Muscle of leg (tissue), 3 donors: ENCODE measurements at regions not wholly inside any gene's neighbourhood (a gene's known extent, or its start where the extent isn't known, plus 50 kb on each side); places are given as distances from the start of the nearest gene placed in this dataset.

ENCODE experiments used
- DNase-seq: peaks from one replicate; pipeline ENCODE4 v3.0.0; 2013
- H3K27ac ChIP-seq: one replicate; pipeline ENCODE4 v1.5.1; 2013; ENCODE audit warnings: mild to moderate bottlenecking, low read length, control low read depth
- H3K27me3 ChIP-seq: one replicate; pipeline ENCODE4 v1.6.1; 2013; ENCODE audit warnings: low read length; ENCODE audit not compliant: control insufficient read depth, insufficient read depth
- H3K36me3 ChIP-seq: one replicate; pipeline ENCODE4 v1.6.1; 2013; ENCODE audit warnings: low read length; ENCODE audit not compliant: control insufficient read depth, insufficient read depth
- H3K4me1 ChIP-seq: one replicate; pipeline ENCODE4 v1.6.1; 2013; ENCODE audit warnings: low read length; ENCODE audit not compliant: control insufficient read depth, insufficient read depth
- H3K4me3 ChIP-seq: one replicate; pipeline ENCODE4 v1.5.1; 2013; ENCODE audit warnings: low read length, control low read depth
- H3K9me3 ChIP-seq: replicated peaks from 2 replicates; pipeline ENCODE4 v1.6.1; 2013; ENCODE audit warnings: low read depth, low read length; ENCODE audit not compliant: control insufficient read depth
- WGBS: methylation state at CpG from one replicate; pipeline ENCODE4 v1.1.5; 2013; ENCODE audit warnings: missing lambda C conversion rate; ENCODE audit not compliant: insufficient coverage; 5-methylcytosine and 5-hydroxymethylcytosine counted together

DNA sequence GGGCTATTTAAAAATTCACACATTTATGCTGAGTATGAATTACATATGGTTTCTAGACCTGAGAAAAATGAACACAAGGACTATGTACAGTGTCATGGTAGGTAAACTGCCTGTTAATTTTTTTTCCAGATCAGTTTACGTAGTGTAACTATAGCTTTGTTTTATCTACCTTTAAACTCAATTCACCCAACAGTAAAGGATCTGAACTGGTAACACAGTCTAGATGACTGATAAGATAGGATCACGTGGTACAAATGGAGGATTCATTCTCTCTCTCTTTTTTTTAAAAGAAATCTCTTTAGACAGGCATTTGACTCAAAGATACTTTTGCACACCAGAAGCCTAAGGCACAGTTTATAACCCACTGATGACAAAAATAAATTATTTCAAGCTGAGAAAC lies 130.8 kb upstream of the ATP2B1 start:
- no peaks in the 10 kb centered on the region for H3K27me3 ChIP-seq

DNA sequence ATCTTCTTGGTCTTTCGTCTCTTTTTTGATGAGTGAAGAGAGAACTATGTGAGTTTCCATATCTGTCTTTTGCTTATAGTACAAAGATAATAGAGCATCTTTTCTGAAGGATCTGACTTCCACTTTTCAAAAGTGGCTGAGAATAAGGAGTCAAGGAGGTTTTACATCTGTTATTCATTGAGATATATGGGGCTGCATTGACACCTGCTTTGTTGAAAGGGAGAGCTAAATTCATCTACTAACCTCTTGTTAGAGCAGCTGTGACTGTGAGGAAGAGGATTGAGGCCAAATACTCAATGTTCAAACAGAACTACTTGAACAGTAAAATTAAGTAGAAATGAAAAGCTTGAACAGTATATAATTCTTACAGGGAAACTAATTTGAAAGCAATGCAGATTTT lies 130.2 kb upstream of the ATP2B1 start:
- no CpG with 5 or more reads among the region's 1 CpG for WGBS
- Histone ChIP-seq H3K27me3 (no peaks in the 10 kb centered on the region), H3K27ac (no peak overlapping the region), H3K36me3 (no peaks in the 10 kb centered on the region), H3K4me1 (no peaks in the 10 kb centered on the region), H3K4me3 (no peak overlapping the region), H3K9me3 (no peaks in the 10 kb centered on the region)
- no peak for DNase-seq

More for the DNA sequence above, 130.8 kb upstream of the ATP2B1 start:
- Histone ChIP-seq H3K4me3 (no peak overlapping the region), H3K36me3 (no peaks in the 10 kb centered on the region), H3K4me1 (no peaks in the 10 kb centered on the region), H3K27ac (no peak overlapping the region), H3K9me3 (no peaks in the 10 kb centered on the region)
- no peak for DNase-seq
- no CpG with 5 or more reads among the region's 2 CpGs for WGBS

DNA sequence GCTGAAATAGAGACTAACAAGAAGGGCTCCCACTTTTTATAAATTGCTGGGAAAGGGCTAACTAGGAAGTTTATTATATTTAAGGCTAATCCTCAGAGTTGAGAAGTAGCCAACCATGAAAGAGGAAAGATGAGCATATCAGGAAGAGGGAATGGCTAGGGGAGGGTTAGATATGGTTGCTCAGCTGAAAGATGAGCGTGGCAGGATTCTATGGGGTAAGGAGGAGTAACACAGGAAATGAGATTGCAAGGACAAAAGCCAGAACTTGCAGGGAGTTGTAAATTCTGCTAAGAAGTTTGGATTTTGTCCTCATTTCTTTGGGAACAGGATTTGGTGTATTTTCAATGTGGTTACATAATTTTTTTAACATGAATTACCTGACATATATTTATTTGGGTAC lies 127.4 kb upstream of the ATP2B1 start:
- Histone ChIP-seq H3K36me3 (no peaks in the 10 kb centered on the region), H3K4me1 (peaks cover 2% of the 10 kb centered on the region), H3K27me3 (no peaks in the 10 kb centered on the region), H3K27ac (no peak overlapping the region), H3K4me3 (no peak overlapping the region), H3K9me3 (no peaks in the 10 kb centered on the region)
- WGBS = 31% methylated on average over 1 of the region's 1 CpG
- DNase-seq = no peak

DNA sequence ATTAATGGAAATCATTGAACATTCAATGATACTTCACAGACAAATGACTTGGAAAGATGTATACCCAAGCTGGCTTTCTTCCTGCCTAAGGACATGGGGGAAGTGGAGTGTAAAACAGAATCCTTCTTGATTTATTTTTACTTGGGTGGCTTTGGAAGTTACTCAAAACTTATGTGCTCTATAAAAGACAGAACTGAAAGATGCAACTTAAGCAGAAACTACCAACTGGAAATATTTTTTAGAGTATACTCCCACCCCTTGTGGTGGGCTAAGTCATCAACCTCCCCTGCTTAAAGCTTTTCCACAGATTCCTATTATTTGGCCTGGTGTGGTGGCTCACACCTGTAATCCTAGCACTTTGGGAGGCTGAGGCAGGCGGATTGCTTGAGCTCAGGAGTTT lies 126.0 kb upstream of the ATP2B1 start:
- no peaks in the 10 kb centered on the region for H3K36me3 ChIP-seq
- peaks cover 2% of the 10 kb centered on the region for H3K4me1 ChIP-seq
- WGBS = no CpG with 5 or more reads among the region's 1 CpG
- no peaks in the 10 kb centered on the region for H3K9me3 ChIP-seq
- H3K27ac ChIP-seq = no peak overlapping the region
- no peaks in the 10 kb centered on the region for H3K27me3 ChIP-seq
- H3K4me3 ChIP-seq = no peak overlapping the region
- peak; percentile 39 for DNase-seq

DNA sequence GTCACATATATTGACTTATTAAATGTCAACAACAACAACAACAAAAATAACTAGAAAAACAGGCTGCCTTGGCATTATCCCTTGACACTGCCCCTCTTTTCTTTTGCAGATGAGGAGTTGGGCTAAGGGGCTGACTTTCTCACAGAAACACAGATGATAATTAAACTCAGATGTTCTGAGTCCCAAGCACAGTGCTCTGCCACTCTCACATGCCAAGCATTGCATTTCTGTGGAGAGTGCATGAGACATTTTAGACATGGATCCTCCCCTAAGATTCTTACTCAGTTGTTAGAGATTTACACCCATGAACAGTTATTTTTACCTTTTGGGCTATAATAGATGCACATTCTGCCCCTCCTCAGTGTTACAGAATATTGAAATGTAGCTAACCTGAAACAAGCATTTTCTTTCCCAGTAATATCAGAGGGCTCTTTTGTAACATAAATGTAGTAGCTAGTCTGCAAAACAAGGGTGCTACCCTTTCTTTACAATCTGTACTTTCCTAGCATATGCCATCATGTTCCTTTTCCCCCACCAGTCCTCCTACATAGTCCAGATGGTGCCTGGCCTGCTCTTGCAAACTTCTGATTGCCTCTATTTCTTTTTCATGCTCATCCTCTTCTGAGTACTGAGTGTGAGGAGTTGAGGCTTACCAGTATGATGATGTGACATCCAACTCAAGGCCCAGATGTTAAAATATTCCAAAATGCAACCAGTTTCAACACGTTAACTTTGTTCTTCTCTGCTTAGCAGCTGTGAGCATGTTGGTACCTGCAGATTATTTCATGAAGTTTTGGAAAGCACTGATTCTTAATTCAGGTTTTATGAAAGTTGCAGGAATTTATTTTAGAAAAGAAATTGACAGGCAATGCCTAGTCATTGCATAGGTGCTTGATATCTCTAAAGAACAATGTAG lies 125.0 kb upstream of the ATP2B1 start:
- Histone ChIP-seq H3K9me3 (no peaks in the 10 kb centered on the region), H3K27me3 (no peaks in the 10 kb centered on the region), H3K4me1 (peaks cover 2% of the 10 kb centered on the region), H3K36me3 (no peaks in the 10 kb centered on the region), H3K4me3 (no peak overlapping the region), H3K27ac (no peak overlapping the region)
- WGBS = no CpG with 5 or more reads among the region's 1 CpG
- DNase-seq = no peak

DNA sequence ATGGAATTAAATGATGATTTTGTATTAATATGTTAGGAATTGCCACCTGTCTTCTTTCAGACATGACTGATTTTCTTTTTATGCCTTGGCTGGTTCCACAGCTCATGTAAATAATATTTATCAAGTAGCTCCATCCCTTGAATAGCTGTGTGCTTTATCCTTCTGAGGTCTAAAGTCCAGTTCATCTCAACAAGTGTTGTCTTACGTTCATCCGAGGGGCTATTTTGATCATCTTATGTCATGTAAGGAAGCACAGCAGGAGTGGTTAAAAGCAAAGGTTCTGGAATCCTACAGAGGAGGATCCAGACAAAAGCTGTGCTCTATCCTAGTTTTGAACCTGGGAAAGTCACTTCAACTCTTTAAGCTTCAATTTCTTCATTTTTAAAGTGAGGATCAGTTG lies 123.7 kb upstream of the ATP2B1 start:
- H3K4me3 ChIP-seq = no peak overlapping the region
- peak; percentile 50 for DNase-seq
- no CpG with 5 or more reads among the region's 2 CpGs for WGBS

DNA sequence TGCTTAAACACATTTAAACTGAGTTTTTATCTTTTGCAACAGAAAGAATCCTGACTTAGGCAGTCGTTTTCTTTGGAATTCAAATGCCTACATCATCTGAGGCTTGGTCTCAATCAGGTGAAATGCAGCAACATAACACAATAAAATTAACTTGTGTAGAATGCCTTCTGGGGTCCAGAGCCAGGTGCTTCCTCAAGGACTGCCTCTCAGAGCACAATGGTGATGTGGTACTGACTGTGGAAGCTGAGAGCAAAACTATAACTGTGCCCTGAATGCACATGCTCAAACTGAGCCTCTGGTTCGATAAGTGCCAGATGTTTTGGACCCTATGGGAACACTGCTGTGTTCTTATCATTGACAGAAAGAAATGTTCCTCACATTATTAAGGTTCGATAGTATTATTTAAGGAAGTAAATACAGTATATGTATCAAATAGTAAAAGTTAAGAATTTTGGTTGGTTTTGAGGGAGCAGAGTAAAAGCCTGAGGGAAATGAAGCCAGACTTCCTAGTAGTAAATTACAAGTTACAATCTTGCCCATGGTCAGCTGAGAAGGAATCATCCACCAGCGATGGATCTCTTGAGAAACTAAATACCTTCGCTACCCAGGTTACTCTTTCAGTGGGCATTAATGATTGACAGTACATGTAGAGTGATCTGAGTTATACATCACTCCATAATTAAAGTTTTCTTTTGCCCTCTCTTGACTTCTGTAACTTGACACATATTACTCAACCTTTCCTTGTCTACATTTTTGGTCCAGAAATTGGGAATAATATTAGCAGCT lies 122.9 kb upstream of the ATP2B1 start:
- Histone ChIP-seq H3K4me3 (no peak overlapping the region), H3K9me3 (no peaks in the 10 kb centered on the region), H3K27ac (peak overlapping the region; percentile 23), H3K27me3 (no peaks in the 10 kb centered on the region), H3K36me3 (no peaks in the 10 kb centered on the region), H3K4me1 (peaks cover 2% of the 10 kb centered on the region)
- WGBS = no CpG with 5 or more reads among the region's 5 CpGs
- DNase-seq = no peak

More for the DNA sequence above, 123.7 kb upstream of the ATP2B1 start:
- Histone ChIP-seq H3K27ac (no peak overlapping the region), H3K36me3 (no peaks in the 10 kb centered on the region), H3K27me3 (no peaks in the 10 kb centered on the region), H3K9me3 (no peaks in the 10 kb centered on the region), H3K4me1 (peaks cover 2% of the 10 kb centered on the region)

DNA sequence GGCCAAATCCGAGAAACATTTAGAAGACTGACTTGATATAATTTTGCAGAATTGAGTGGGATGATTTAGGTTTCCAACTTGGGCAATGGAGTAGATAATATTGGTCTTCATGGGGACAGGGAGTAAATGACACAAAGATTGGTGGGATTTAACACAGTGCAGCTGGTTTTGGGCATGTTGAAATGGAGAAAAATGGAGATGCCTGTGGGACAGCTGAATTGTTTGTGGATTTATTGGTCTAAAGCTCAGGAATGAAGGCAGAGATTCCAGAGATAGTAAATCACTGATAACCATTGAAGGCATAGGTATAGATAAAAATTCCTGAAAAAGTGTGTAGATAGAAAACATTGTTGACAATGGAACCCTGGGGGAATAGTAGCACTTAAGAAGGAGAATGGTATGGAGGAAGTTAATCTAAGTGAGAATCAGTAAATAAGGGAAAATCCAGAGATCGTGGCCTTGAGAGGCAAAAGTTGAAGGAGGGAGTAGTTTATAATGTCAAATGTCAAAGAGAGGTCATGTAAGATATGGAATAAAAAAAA lies 120.9 kb upstream of the ATP2B1 start:
- Histone ChIP-seq H3K36me3 (no peaks in the 10 kb centered on the region), H3K27me3 (no peaks in the 10 kb centered on the region), H3K27ac (no peak overlapping the region), H3K4me3 (no peak overlapping the region), H3K9me3 (no peaks in the 10 kb centered on the region), H3K4me1 (peaks cover 2% of the 10 kb centered on the region)
- WGBS = 69% methylated on average over 2 of the region's 2 CpGs
- no peak for DNase-seq

DNA sequence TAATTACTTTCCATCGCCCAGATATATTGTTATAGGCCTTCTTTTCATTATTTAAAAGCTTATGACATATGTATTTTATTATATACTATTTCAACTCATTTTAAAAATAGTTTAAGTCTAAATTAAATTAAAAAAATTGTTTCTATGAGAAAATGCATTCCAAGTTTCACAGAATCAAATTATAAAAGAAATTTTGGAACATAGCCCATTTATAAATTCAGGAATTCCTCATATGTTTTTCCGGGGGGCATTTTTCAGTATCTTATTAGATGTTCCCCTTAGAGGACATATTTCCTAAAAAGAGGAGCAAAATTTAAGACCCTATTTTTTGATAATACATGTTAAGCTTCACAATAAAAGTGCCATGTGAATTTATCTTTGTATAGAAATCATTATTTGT lies 119.9 kb upstream of the ATP2B1 start:
- H3K4me3 ChIP-seq = no peak overlapping the region
- H3K9me3 ChIP-seq = no peaks in the 10 kb centered on the region
- WGBS = no CpG with 5 or more reads among the region's 2 CpGs
- no peak for DNase-seq
- H3K27me3 ChIP-seq = no peaks in the 10 kb centered on the region
- no peaks in the 10 kb centered on the region for H3K36me3 ChIP-seq
- peaks cover 2% of the 10 kb centered on the region for H3K4me1 ChIP-seq
- no peak overlapping the region for H3K27ac ChIP-seq

DNA sequence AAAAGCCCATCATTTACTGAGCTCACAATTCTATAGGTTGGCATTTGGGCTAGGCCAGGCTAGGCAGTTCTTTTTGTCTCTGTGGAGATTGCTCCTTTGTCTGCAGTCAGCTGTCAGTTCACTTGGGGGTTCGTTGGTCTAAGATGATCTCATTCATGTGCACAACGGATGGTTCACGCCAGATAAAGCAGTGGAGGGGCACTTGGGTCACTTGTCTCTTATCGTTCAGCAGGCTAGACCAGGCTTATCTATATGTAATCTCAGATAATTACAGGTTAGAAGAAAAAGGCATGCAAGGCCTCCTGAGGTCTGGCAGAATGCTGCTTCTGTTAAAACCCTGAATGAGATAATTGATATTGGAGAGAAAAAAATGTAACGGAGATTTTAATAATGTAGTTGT lies 119.0 kb upstream of the ATP2B1 start:
- Histone ChIP-seq H3K27me3 (no peaks in the 10 kb centered on the region), H3K4me1 (no peaks in the 10 kb centered on the region), H3K9me3 (no peaks in the 10 kb centered on the region), H3K27ac (no peak overlapping the region), H3K36me3 (no peaks in the 10 kb centered on the region), H3K4me3 (no peak overlapping the region)
- WGBS = 86% methylated on average over 1 of the region's 5 CpGs
- DNase-seq = no peak
